ENCODE measurements at regions not wholly inside any gene's neighbourhood (a gene's known extent, or its start where the extent isn't known, plus 50 kb on each side); places are given as distances from the start of the nearest gene placed in this dataset.

DNA sequence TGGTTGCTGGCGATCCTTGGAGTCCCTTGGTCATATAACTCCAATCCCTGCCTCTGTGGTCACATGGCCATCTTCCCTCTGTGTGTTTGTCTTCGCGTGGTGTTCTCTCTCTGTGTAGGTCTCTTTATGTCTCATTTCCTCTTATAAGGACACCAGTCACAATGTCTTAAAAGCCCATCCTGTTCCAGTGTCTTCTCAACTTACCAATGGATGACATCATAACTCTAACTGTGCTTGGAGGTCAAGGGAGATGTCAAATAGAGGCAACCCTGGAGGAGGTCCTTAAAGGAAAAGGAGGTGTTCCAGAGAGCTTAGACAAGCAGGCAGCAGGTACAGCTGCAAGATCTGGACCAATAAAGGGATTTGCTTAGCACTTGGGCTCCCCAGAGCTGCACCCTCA is 143.0 kb downstream of the BUB3 start:
- intact Hi-C loops (cut with DNase I; ENCODE audit: low total_unique reads), result no loop called here
- DNase-seq, result no peak
- H3K4me1 ChIP-seq, result no peaks in the 10 kb centered on the region
- 79 to 89% (median 88%) methylated on average over 3 of the region's 3 CpGs for WGBS, 5 donors
- H3K4me3 ChIP-seq, result no peak overlapping the region
- H3K27me3 ChIP-seq, result no peaks in the 10 kb centered on the region
- H3K9me3 ChIP-seq, result no peaks in the 10 kb centered on the region
- H3K27ac ChIP-seq, result no peak overlapping the region
- no peak for TF ChIP-seq POLR2A (IDR thresholded peaks at IDR 0.05)
- TF ChIP-seq POLR2AphosphoS5 (IDR thresholded peaks at IDR 0.05), result no peak
- TF ChIP-seq EP300 (IDR thresholded peaks at IDR 0.05), result no peak
- TF ChIP-seq, protein P1, sequence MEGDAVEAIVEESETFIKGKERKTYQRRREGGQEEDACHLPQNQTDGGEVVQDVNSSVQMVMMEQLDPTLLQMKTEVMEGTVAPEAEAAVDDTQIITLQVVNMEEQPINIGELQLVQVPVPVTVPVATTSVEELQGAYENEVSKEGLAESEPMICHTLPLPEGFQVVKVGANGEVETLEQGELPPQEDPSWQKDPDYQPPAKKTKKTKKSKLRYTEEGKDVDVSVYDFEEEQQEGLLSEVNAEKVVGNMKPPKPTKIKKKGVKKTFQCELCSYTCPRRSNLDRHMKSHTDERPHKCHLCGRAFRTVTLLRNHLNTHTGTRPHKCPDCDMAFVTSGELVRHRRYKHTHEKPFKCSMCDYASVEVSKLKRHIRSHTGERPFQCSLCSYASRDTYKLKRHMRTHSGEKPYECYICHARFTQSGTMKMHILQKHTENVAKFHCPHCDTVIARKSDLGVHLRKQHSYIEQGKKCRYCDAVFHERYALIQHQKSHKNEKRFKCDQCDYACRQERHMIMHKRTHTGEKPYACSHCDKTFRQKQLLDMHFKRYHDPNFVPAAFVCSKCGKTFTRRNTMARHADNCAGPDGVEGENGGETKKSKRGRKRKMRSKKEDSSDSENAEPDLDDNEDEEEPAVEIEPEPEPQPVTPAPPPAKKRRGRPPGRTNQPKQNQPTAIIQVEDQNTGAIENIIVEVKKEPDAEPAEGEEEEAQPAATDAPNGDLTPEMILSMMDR (IDR thresholded peaks at IDR 0.05), result no peak
- H3K36me3 ChIP-seq, result no peaks in the 10 kb centered on the region

DNA sequence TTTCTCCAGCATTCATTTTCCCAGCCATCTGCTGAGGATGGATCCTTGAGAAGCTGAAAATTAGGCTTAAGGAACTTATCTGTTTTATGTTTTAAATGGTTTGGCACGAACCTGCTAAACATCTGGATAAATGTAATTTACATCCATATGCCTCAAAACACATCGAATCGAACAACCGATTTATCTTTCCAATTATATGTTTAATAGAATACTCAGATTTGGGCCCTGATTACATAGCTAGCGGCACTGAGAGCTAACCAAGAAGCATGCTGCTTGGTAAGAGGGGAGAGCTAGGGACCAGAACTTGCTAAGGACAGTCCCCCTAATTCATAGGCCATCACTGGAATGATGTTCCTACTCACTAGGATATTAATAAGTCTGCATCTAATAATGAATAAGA is 144.4 kb downstream of the BUB3 start:
- Histone ChIP-seq H3K4me1 (no peaks in the 10 kb centered on the region), H3K27me3 (no peaks in the 10 kb centered on the region), H3K9me3 (no peaks in the 10 kb centered on the region), H3K36me3 (no peaks in the 10 kb centered on the region), H3K4me3 (no peak overlapping the region), H3K27ac (no peak overlapping the region)
- 83 to 92% (median 86%) methylated on average over 5 of the region's 5 CpGs for WGBS, 5 donors
- intact Hi-C loops (cut with DNase I; ENCODE audit: low total_unique reads), result no loop called here
- TF ChIP-seq, protein P1 (IDR thresholded peaks at IDR 0.05), result no peak
- TF ChIP-seq POLR2AphosphoS5 (IDR thresholded peaks at IDR 0.05) (no peak), EP300 (IDR thresholded peaks at IDR 0.05) (no peak), POLR2A (IDR thresholded peaks at IDR 0.05) (no peak)
- peak in 1 of 2 donors; percentile 7 for DNase-seq

DNA sequence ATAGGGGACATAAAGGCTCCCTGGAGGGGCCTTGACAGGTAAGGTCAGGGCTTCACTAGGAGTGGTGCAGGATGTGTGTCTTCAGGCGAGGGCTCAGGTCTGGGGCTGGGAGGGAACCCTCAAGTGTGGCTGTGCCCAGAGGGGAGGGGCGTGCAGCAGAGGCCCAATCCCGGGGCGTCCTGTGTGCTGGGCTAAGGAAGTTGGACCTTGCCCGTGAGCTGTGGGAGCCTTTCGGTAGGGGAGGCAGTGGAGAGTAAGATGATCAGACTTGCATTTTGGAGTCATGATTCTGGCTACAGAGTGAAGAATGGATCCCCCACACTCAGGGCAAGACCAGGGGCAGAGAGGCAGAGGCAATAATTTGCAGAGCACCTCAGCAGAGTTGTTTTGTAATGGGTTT is 145.4 kb downstream of the BUB3 start:
- intact Hi-C loops (cut with DNase I; ENCODE audit: low total_unique reads), result no loop called here
- Histone ChIP-seq H3K4me3 (no peak overlapping the region), H3K27me3 (no peaks in the 10 kb centered on the region), H3K4me1 (no peaks in the 10 kb centered on the region), H3K36me3 (no peaks in the 10 kb centered on the region), H3K9me3 (no peaks in the 10 kb centered on the region), H3K27ac (no peak overlapping the region)
- DNase-seq, result no peak
- WGBS, 5 donors, result 70 to 86% (median 73%) methylated on average over 6 of the region's 6 CpGs
- TF ChIP-seq, protein P1 (IDR thresholded peaks at IDR 0.05), result no peak
- no peak for TF ChIP-seq EP300 (IDR thresholded peaks at IDR 0.05)
- no peak for TF ChIP-seq POLR2A (IDR thresholded peaks at IDR 0.05)
- no peak for TF ChIP-seq POLR2AphosphoS5 (IDR thresholded peaks at IDR 0.05)

DNA sequence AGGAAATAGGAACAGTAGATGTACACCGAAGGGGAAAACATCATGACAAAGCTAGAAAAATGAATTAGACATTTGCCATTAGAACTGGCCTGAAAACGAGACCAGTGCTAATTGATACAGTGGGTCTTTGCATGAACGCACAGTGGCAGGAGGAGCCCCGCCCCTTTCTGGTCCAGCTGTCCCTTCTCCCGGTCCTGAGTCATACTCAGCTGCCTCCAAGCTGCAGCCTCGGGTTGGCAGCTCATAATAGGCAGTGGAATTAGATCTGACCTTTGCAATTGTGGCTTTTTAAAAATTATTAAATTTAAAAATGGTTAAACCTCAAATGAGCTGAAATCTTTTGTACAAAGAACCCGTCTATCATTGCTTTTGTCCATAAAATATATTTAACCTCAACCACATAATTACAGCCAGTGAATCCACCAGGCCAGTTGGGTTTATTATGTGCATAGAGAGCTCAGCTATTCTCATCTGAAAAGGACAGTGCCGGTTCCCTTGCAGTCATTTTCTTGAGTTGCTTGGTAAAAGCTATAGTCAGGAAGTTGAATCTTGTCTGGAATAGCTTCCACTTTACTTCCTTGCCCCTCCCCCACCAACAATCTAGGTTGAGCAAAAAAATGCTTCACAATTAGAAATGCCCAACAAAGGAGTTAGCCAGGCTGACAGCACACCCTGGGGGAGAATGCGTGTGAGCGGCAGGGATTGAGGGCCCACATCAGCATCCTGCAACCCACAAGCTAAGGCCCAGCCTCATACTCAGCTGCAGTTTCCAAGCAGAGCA is 147.1 kb downstream of the BUB3 start:
- WGBS, 5 donors, result 39 to 46% (median 45%) methylated on average over 10 of the region's 10 CpGs

More for the DNA sequence above, 147.1 kb downstream of the BUB3 start:
- Histone ChIP-seq H3K27ac (no peak overlapping the region), H3K4me1 (no peaks in the 10 kb centered on the region), H3K27me3 (no peaks in the 10 kb centered on the region), H3K36me3 (no peaks in the 10 kb centered on the region), H3K9me3 (no peaks in the 10 kb centered on the region), H3K4me3 (no peak overlapping the region)
- peak in 1 of 2 donors; percentile 48 for DNase-seq
- intact Hi-C loops (cut with DNase I; ENCODE audit: low total_unique reads), result no loop called here
- TF ChIP-seq EP300 (IDR thresholded peaks at IDR 0.05) (no peak), POLR2A (IDR thresholded peaks at IDR 0.05) (no peak), POLR2AphosphoS5 (IDR thresholded peaks at IDR 0.05) (no peak)
- TF ChIP-seq, protein P1 (IDR thresholded peaks at IDR 0.05), result no peak

Measured in stomach (tissue), 8 donors.